ENCODE measurements at regions not wholly inside any gene's neighbourhood (a gene's known extent, or its start where the extent isn't known, plus 50 kb on each side); places are given as distances from the start of the nearest gene placed in this dataset.

DNA sequence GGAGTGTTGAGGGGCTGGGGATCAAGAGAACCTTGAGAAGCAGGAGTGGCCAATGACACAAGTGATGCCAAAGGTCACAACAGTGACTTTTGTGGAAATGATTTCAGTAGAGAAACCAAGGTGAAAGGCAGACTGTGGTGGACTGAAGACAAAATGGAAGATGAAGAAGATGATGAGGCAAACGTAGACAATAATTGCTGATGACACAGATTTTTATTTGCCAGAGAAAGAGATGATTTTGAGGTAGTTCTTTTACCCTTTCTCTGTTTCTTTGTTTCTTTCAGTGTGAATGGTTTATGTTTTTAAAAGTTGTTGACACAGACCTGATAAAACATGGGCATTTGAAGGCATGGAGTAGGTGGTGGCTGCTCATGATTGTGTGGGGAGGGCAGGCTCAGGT, 121.0 kb upstream of the ARGLU1 start:
- no peak for DNase-seq (ENCODE audit: low read depth in 2 of 2)

GRCh38 chr13:106686163-106686562, 118.2 kb upstream of the ARGLU1 start:
- no peak for DNase-seq (ENCODE audit: low read depth in 2 of 2)

DNA sequence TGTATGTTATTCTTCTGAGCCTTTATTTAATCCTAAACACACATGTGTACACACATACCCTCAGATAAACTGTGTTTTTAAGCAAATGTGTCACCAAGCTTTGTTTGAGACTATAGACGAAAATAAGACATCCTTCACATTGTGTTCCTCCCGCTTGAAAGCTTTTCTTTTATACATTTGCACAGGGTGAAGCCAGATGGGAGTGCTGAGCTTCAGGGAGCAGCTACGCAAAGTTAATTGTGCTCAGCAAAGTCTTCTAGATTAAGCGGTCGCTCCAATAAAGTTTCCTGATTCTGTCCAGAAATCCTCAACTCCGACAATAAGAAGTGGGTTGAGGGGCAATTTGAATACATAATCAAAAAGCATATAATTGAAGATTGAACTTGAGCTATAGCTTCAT, 117.2 kb upstream of the ARGLU1 start:
- no peak for DNase-seq (ENCODE audit: low read depth in 2 of 2)

GRCh38 chr13:106683918-106684317, 116.0 kb upstream of the ARGLU1 start:
- DNase-seq (ENCODE audit: low read depth in 2 of 2), result no peak

DNA sequence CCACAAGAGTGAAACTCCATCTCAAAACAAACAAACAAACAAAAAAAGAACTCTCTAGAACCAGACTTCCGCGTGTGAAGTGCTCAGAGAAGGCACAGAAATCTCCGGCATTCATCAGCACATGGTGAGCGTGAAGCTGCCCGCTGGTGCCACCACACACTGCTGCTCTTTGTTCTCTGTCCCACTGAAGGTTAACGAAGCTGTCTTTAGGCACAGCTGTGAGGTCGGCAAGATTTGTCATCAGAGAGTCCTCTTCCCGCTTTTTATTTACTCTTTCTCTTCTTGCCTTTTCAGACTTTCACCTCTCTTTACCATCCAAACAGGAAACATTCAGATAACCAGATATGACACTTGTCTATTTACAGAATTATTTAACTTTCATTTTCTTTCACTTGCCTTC, 115.2 kb upstream of the ARGLU1 start:
- no peak for DNase-seq (ENCODE audit: low read depth in 2 of 2)

- DNase-seq (ENCODE audit: low read depth in 2 of 2), result no peak
These were observed 114.1 kb upstream of the ARGLU1 start for GRCh38 chr13:106681997-106682396.

DNA sequence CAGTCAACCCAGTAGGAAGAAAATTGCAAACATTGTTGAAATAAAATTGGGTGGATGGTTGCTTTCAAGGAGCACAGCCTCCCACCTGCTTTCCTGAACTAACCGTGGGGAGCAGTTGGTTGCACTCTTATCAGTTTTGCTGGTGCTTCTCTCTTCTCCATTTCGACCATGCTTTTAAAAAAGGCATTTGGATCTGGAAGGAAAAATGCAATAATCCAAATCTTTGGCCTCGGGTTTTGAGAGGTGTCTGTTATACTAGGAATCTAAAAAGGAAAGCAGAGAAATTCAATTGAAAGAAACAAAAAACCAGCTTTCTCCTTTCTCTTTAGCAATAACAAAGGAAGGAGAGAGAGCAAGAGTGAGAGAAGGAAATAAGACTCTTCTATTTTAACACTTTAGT, 113.6 kb upstream of the ARGLU1 start:
- no peak for DNase-seq (ENCODE audit: low read depth in 2 of 2)

DNA sequence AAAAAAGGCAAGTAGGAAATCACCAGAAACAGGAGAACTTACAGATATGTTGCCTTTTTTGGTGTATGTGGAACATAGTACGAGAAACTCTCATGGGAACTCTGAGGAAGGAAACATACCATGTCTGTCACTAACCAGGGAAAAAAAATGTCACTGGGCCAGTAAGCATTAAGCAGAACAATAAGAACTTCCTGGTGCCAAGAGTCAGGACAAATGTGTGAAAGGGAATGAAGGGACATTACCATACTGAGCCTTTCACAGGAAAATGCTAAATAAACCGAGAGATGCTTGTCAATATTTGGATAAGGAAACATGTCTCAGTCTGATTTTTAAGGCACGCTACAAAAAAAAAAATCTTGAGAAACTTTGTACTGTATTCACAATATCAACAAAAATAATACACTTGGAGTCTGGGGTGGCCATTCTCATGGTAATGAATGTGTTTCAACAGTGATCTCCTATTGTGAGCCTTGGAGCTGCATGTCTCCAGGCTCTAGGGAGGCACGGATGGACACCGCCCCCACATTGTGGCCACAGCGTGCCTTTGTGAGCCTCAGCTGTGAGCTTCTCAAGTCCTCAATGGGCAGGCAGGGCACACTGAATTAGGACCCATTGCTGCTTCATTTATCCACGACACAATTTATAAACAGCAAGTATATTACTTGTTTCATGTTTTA, 113.0 kb upstream of the ARGLU1 start:
- no peak for DNase-seq (ENCODE audit: low read depth in 2 of 2)

DNA sequence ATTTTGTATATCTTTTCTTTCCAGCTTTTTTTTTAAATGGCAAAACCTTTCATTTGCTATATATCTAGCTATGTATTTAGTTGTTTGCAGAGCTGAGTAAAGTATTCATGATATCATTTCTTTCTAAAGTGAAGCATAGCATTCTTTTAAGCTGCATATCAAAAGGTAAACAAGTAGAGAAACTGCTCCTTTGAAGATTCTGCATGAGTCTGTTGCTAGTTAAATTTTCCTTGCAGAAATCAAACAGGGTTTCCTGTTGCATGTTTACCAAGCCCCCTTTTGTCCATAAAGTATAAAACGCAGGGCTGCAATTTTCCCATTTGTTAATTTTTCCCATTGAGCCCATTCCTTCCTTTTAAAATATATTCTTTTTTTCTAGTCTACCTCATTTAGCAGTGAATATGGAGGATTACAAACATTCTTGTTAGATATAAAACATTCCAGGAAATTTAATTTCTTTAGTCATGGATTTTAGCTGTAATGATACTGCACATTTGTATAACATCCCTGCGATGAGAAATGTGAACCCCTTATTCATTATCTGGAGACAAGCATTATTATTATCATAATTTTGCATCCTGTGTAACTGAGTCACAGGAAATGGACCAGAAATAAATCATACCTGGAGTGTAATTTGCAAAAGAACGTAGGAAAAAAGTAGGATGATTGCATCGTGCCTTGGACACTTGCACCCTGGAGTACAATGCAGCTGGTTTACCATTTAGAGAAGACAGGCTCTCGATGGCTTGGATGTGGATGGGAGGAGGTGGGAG, 110.9 kb upstream of the ARGLU1 start:
- DNase-seq (ENCODE audit: low read depth in 2 of 2), result no peak

GRCh38 chr13:106675311-106675710, 107.4 kb upstream of the ARGLU1 start:
- no peak for DNase-seq (ENCODE audit: low read depth in 2 of 2)

- DNase-seq (ENCODE audit: low read depth in 2 of 2), result no peak
These were observed 93.0 kb upstream of the ARGLU1 start for GRCh38 chr13:106660746-106661625.

- DNase-seq (ENCODE audit: low read depth in 2 of 2), result no peak
These were observed 89.2 kb upstream of the ARGLU1 start for GRCh38 chr13:106657104-106657503.

DNA sequence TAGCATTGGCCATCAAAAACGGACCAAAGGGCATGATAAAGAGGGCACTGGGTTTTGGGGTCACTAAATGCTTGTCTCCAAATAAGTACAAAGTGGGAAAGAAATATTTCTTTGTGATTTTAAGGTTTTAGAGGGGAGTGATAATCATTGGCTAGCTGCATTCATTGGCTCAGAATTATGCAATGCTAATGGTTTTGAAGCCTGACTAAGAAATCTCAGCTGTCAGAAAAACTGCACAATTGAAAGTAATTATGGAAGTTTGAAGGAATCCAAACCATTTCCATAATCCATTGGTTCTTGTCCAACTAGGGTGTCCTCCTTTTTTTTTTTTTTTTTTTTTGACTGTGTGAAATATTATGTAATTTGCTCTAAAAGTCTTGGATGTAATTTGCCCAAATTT, 88.2 kb upstream of the ARGLU1 start:
- DNase-seq (ENCODE audit: low read depth in 2 of 2), result no peak

DNA sequence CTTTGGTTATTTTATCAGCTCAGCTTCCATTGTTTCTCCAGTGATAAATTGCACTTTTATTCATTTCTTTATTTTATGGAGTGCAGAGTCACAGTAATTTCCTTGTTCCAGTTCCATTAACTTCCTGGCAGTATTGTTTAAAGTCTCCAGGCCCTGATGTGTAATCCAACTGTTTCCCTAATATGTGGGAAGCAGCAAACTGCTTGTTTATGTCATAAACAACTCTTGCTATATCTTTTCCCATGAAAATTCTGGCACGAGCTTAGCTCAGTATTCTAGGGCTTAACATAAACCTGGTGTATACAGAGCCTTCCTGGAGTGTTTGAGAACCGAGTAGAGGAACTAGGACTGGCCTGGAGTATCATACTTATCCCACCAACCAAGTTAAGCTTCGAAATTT, 83.5 kb upstream of the ARGLU1 start:
- no peak for DNase-seq (ENCODE audit: low read depth in 2 of 2)

DNA sequence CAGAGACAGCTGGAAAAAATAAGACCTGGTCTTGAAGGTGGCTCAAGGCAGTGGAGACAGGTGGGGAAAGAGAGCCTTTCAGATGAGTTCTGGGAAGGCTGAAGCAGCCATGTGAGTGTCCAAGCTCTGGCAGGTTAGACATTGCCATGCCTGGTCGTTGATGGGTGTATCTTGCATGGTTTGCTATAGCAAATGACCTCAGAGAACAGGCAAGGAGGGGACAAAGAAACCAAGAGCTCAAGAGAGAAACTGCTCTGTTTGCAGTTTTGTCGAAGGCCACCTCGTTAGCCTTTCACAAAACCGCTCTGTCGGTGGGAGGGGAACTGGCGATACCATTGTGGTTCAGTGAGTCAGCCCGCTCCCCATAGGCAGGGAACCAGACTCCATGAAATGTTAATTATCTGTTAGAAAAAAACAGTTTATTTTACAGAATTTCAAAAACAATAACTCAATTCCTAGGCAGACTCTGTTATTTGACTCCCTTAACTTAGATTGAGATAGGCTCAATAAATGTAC, 82.8 kb upstream of the ARGLU1 start:
- no peak for DNase-seq (ENCODE audit: low read depth in 2 of 2)

DNA sequence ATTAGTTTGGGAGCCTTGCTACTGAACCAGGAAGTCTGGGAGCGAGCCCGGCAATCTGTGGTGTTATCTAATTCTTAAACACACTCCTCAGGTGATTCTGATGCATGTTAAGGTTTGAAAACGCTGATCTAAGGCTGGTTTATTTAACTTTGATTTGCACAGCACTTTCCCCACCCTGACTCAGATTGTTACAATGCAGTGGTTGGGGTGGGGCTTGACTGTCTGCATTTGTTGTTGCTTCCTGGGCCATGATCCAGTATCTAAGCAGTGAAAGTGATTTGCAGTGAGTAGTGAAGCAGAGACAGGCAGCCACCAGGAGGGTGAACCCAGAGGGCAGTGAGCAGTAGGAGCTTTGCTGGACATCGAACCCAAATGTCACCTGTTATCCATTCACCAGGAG, 81.6 kb upstream of the ARGLU1 start:
- no peak for DNase-seq (ENCODE audit: low read depth in 2 of 2)

GRCh38 chr13:106640515-106640914, 72.6 kb upstream of the ARGLU1 start:
- DNase-seq (ENCODE audit: low read depth in 2 of 2), result no peak

- DNase-seq (ENCODE audit: low read depth in 2 of 2), result no peak
These were observed 69.6 kb upstream of the ARGLU1 start for GRCh38 chr13:106637519-106637918.

DNA sequence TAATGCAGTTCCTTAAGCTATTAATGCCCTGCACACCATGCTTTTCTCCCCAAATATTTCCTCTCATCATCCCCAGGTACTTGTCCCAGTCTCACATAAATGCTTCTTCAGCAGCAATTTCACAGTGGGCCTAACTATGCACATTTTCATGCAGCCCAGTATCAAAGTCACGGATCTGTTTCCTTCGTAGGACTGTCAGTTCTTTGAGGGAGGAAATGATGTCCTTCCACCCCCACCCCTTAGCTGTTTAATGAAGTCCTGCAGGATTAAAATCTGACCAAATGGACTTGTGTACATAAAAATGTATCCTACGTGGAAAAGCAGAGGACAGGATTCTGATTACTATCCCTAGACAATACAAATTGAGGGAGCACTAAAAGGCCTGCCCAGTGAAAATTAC, 68.6 kb upstream of the ARGLU1 start:
- DNase-seq (ENCODE audit: low read depth in 2 of 2), result no peak

GRCh38 chr13:106635616-106636015, 67.7 kb upstream of the ARGLU1 start:
- DNase-seq (ENCODE audit: low read depth in 2 of 2), result no peak

DNA sequence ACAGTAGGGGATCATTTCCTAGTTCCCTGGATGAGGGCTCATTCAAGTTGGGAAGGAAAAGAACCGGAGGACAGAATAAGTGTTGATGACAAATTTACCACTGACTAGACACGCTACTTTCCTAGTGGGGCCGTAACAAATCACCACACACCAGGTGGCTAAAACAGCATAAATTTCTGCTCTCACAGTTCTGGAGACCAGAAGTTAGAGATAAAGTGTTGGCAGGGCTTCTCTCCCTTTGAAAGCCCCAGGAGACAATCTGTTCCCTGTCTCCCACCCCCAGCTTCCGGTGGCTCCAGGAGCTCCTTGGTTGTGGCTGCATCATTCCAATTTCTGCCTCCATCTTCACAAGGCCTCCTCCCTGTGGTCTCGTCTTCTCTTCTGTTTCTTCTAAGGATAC, 65.4 kb upstream of the ARGLU1 start:
- no peak for DNase-seq (ENCODE audit: low read depth in 2 of 2)

- no peak for DNase-seq (ENCODE audit: low read depth in 2 of 2)
These were observed 62.7 kb upstream of the ARGLU1 start for GRCh38 chr13:106630650-106631049.

Measured in stimulated activated CD8-positive, alpha-beta memory T cell treated with anti-CD3 and anti-CD28 coated beads, Interleukin-7, amount 100 ng/mL, for 4 hours (primary cell).